CD4-positive, alpha-beta T cell (primary cell): ENCODE measurements at regions not wholly inside any gene's neighbourhood (a gene's known extent, or its start where the extent isn't known, plus 50 kb on each side); places are given as distances from the start of the nearest gene placed in this dataset.

Experiments used
- ATAC-seq: fragments of 200-7000 bp; cut with Tn5 transposase; one replicate; pipeline ENCODE4 v1.10.0; 2022; ENCODE audit warnings: mild to moderate bottlenecking; ENCODE audit not compliant: poor library complexity
- CTCF ChIA-PET: fragments of 350-600 bp; sonication (Branson Sonifier 250); formaldehyde crosslinking; loops from one replicate; lab custom pipeline; 2021; ENCODE audit warnings: antibody characterized with exemption, inconsistent platforms; lab: Charles Lee
- POLR2A ChIA-PET: fragments of 350-600 bp; sonication (Branson Sonifier 250); formaldehyde crosslinking; loops from one replicate; lab custom pipeline; 2021; ENCODE audit warnings: antibody characterized with exemption, inconsistent platforms; lab: Charles Lee
- DNase-seq, 14 experiments: peaks; one replicate each; pipeline ENCODE4 v3.0.0-alpha.2; 2013 to 2020; ENCODE audit warnings: mixed read lengths in 2 of 14
- H3K27ac ChIP-seq, 2 donors: one replicate each; pipeline versions ENCODE4 v1.5.1 to v1.7.0; 2013; ENCODE audit warnings: low read length in 2 of 2, low read depth in 1 of 2, mild to moderate bottlenecking in 1 of 2
- H3K27me3 ChIP-seq, 2 experiments: 1 replicate in 1 of 2; 2 replicates in 1 of 2; pipeline versions ENCODE4 v1.6.1 to v1.7.0; 2013; ENCODE audit warnings: low read length in 2 of 2, control low read depth in 1 of 2, mild to moderate bottlenecking in 1 of 2, moderate library complexity in 1 of 2; ENCODE audit not compliant: insufficient read depth in 2 of 2, control insufficient read depth in 1 of 2
- H3K36me3 ChIP-seq: one replicate; pipeline ENCODE4 v1.6.1; 2013; ENCODE audit warnings: low read length, control low read depth; ENCODE audit not compliant: insufficient read depth
- H3K4me1 ChIP-seq: one replicate; pipeline ENCODE4 v1.6.1; 2013; ENCODE audit warnings: low read length, control low read depth; ENCODE audit not compliant: insufficient read depth
- H3K4me3 ChIP-seq: one replicate; pipeline ENCODE4 v1.5.1; 2013; ENCODE audit warnings: mild to moderate bottlenecking, low read length, moderate library complexity
- H3K9me3 ChIP-seq, 2 experiments: 1 replicate in 1 of 2; 2 replicates in 1 of 2; pipeline versions ENCODE4 v1.6.1 to v1.7.0; 2013; ENCODE audit warnings: low read length in 2 of 2, mild to moderate bottlenecking in 2 of 2, control low read depth in 1 of 2, moderate library complexity in 1 of 2; ENCODE audit not compliant: control insufficient read depth in 1 of 2, insufficient read depth in 1 of 2
- H3K27ac Mint-ChIP-seq: one replicate; pipeline ENCODE4 v1.8.0; 2020; ENCODE audit warnings: mixed read lengths
- H3K27me3 Mint-ChIP-seq: one replicate; pipeline ENCODE4 v1.8.0; 2021; ENCODE audit warnings: mixed read lengths
- H3K36me3 Mint-ChIP-seq: one replicate; pipeline ENCODE4 v1.8.0; 2021; ENCODE audit warnings: low read depth, mixed read lengths
- H3K4me1 Mint-ChIP-seq: one replicate; pipeline ENCODE4 v1.8.0; 2021; ENCODE audit warnings: low read depth, mixed read lengths
- H3K4me3 Mint-ChIP-seq: one replicate; pipeline ENCODE4 v1.8.0; 2020; ENCODE audit warnings: mild to moderate bottlenecking, mixed read lengths
- H3K9me3 Mint-ChIP-seq: one replicate; pipeline ENCODE4 v1.8.0; 2020; ENCODE audit warnings: mixed read lengths
- CTCF ChIP-seq: fragments of 200-600 bp; IDR thresholded peaks from one replicate; pipeline ENCODE4 v1.8.0; 2022; ENCODE audit warnings: antibody characterized with exemption, mild to moderate bottlenecking
- intact Hi-C, 2 experiments: fragments of 100-400 bp; cut with DNase I in 1 of 2; cut with micrococcal nuclease in 1 of 2; formaldehyde crosslinking; loops; one replicate each; pipeline versions ENCODE4 v1.15.1 to v1.9.0; 2023 to 2025; cut with DNase I, micrococcal nuclease

GRCh38 chr2:235311044-235311443 lies 182.8 kb upstream of the AGAP1 start:
- H3K4me3 ChIP-seq = no peak overlapping the region
- no peaks in the 10 kb centered on the region for H3K4me1 ChIP-seq
- H3K27me3 ChIP-seq = peaks cover 0 to 2% of the 10 kb centered on the region in 2 experiments
- Mint-ChIP-seq H3K36me3 (no peaks in the 10 kb centered on the region), H3K9me3 (peaks cover 3% of the 10 kb centered on the region), H3K4me1 (no peaks in the 10 kb centered on the region), H3K27ac (no peak overlapping the region), H3K4me3 (no peak overlapping the region), H3K27me3 (peaks cover 27% of the 10 kb centered on the region)
- no peak overlapping the region for H3K27ac ChIP-seq
- TF ChIP-seq CTCF = no peak
- H3K9me3 ChIP-seq = peaks cover 0 to 11% of the 10 kb centered on the region in 2 experiments
- ChIA-PET CTCF (no interaction called here), POLR2A (no interaction called here)
- intact Hi-C loops = no loop called here
- DNase-seq = no peak
- no peak for ATAC-seq
- H3K36me3 ChIP-seq = no peaks in the 10 kb centered on the region

DNA sequence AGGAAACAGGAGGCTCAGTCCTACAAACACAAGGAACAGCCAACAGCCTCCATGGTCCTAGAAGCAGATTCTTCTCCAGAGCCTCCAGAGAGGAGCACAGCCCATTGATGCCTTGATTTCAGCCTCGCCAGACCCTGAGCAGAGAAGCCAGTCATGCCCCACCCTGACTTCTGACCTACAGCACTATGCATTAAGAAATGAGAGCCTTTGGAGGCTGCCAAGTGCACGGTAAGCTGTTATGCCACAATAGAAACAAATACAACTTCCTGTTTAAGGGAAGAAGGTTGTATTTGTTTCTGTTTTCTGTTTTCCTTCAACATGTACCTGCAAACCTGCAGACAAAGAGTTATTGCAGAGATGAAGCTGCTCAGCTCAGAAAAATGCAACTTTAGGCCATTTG lies 181.3 kb upstream of the AGAP1 start:
- peaks cover 0 to 2% of the 10 kb centered on the region in 2 experiments for H3K27me3 ChIP-seq
- no peak for TF ChIP-seq CTCF
- Mint-ChIP-seq H3K36me3 (no peaks in the 10 kb centered on the region), H3K9me3 (peaks cover 3% of the 10 kb centered on the region), H3K4me3 (no peak overlapping the region), H3K27ac (no peak overlapping the region), H3K4me1 (no peaks in the 10 kb centered on the region), H3K27me3 (peaks cover 23% of the 10 kb centered on the region)
- no peaks in the 10 kb centered on the region for H3K36me3 ChIP-seq
- POLR2A ChIA-PET = no interaction called here
- ATAC-seq (no peak), DNase-seq (no peak)
- no peak overlapping the region for H3K27ac ChIP-seq
- CTCF ChIA-PET = no interaction called here
- no peaks in the 10 kb centered on the region for H3K4me1 ChIP-seq
- no peak overlapping the region for H3K4me3 ChIP-seq
- peaks cover 0 to 12% of the 10 kb centered on the region in 2 experiments for H3K9me3 ChIP-seq
- intact Hi-C loops = no loop called here

- no peaks in the 10 kb centered on the region for H3K4me1 Mint-ChIP-seq
- ATAC-seq (no peak), DNase-seq (no peak)
- peaks cover 0 to 2% of the 10 kb centered on the region in 2 experiments for H3K27me3 ChIP-seq
- ChIA-PET CTCF (no interaction called here), POLR2A (no interaction called here)
- peaks cover 18% of the 10 kb centered on the region for H3K27me3 Mint-ChIP-seq
- H3K4me3 Mint-ChIP-seq = no peak overlapping the region
- no peak overlapping the region for H3K27ac Mint-ChIP-seq
- intact Hi-C loops = no loop called here
- peaks cover 0 to 12% of the 10 kb centered on the region in 2 experiments for H3K9me3 ChIP-seq
- no peaks in the 10 kb centered on the region for H3K4me1 ChIP-seq
- no peaks in the 10 kb centered on the region for H3K36me3 Mint-ChIP-seq
- no peaks in the 10 kb centered on the region for H3K36me3 ChIP-seq
- no peak overlapping the region for H3K4me3 ChIP-seq
- no peak for TF ChIP-seq CTCF
- peaks cover 3% of the 10 kb centered on the region for H3K9me3 Mint-ChIP-seq
- no peak overlapping the region for H3K27ac ChIP-seq
Measured at GRCh38 chr2:235314371-235314930, 179.4 kb upstream of the AGAP1 start.
